H1 (cell line): ENCODE measurements at regions not wholly inside any gene's neighbourhood (a gene's known extent, or its start where the extent isn't known, plus 50 kb on each side); places are given as distances from the start of the nearest gene placed in this dataset.
A peak's percentile ranks its signal among the peaks of the same experiment; 100 is the strongest.

Source experiments
- CTCF ChIA-PET: fragments of 300-600 bp; sonication (Branson Sonifier 250); formaldehyde crosslinking; loops from one replicate; lab custom pipeline; 2021; ENCODE audit not compliant: partially characterized antibody; lab: Charles Lee
- POLR2A ChIA-PET: fragments of 300-600 bp; sonication (Branson Sonifier 250); formaldehyde crosslinking; loops from one replicate; lab custom pipeline; 2021; ENCODE audit warnings: inconsistent platforms; ENCODE audit not compliant: partially characterized antibody; lab: Charles Lee
- DNase-seq, 2 experiments: peaks; one replicate each; pipeline versions ENCODE4 v3.0.0 to v3.0.0-alpha.2; 2010 to 2022; ENCODE audit warnings: low spot score in 2 of 2, low read depth in 1 of 2, mixed read lengths in 1 of 2
- FAIRE-seq: peaks from 2 replicates; lab custom pipeline; 2011; peaks lifted over from hg19 to GRCh38; lab: Jason Lieb, UNC
- H2AFZ ChIP-seq: 2 replicates; pipeline ENCODE4 v1.8.1; 2012; ENCODE audit warnings: low read length, inconsistent platforms
- H2AK5ac ChIP-seq: 2 replicates; pipeline ENCODE4 v1.6.1; 2013; ENCODE audit warnings: low read depth, low read length
- H2BK120ac ChIP-seq: replicated peaks from 2 replicates; pipeline ENCODE3; 2013; ENCODE audit warnings: low read depth, low read length, inconsistent platforms
- H2BK12ac ChIP-seq: 2 replicates; pipeline ENCODE4 v1.6.1; 2013; ENCODE audit warnings: low read depth, low read length
- H2BK15ac ChIP-seq: 2 replicates; pipeline ENCODE4 v1.6.1; 2013; ENCODE audit warnings: low read length
- H2BK20ac ChIP-seq: 2 replicates; pipeline ENCODE4 v1.6.1; 2013; ENCODE audit warnings: low read length
- H2BK5ac ChIP-seq: 2 replicates; pipeline ENCODE4 v1.6.1; 2013; ENCODE audit warnings: low read depth, low read length
- H3K14ac ChIP-seq: 2 replicates; pipeline ENCODE4 v1.6.1; 2013; ENCODE audit warnings: inconsistent platforms; ENCODE audit not compliant: insufficient read length
- H3K18ac ChIP-seq: 2 replicates; pipeline ENCODE4 v1.6.1; 2013; ENCODE audit warnings: low read length; ENCODE audit errors: extremely low read depth
- H3K23ac ChIP-seq: 2 replicates; pipeline ENCODE4 v1.6.1; 2013; ENCODE audit warnings: inconsistent platforms; ENCODE audit not compliant: insufficient read length
- H3K23me2 ChIP-seq: 2 replicates; pipeline ENCODE4 v1.6.1; 2013; ENCODE audit warnings: low read depth, low read length
- H3K27ac ChIP-seq: 2 replicates; pipeline ENCODE4 v1.6.1; 2011; ENCODE audit warnings: low read depth, low read length, inconsistent platforms
- H3K27me3 ChIP-seq, 4 experiments: replicated peaks in 1 of 4; 1 replicate in 1 of 4; 2 replicates in 3 of 4; pipeline versions ENCODE4 v1.6.1 to v1.8.1; 2011 to 2013; ENCODE audit warnings: low read length in 3 of 4, mild to moderate bottlenecking in 3 of 4, inconsistent platforms in 2 of 4, mixed read lengths in 2 of 4, moderate library complexity in 1 of 4; ENCODE audit not compliant: control insufficient read depth in 3 of 4, insufficient read depth in 3 of 4; ENCODE audit errors: extremely low read depth in 1 of 4
- H3K36me3 ChIP-seq, 4 experiments: 2 replicates each; pipeline versions ENCODE4 v1.6.1 to v1.8.1; 2011 to 2013; ENCODE audit warnings: mild to moderate bottlenecking in 4 of 4, low read length in 3 of 4, moderate library complexity in 2 of 4, control low read depth in 1 of 4, inconsistent platforms in 1 of 4; ENCODE audit not compliant: insufficient read depth in 4 of 4, control insufficient read depth in 2 of 4
- H3K4ac ChIP-seq: replicated peaks from 2 replicates; pipeline ENCODE3; 2013; ENCODE audit warnings: low read length, low read depth, mixed read lengths, inconsistent platforms; ENCODE audit not compliant: insufficient read length
- H3K4me1 ChIP-seq, 4 experiments: replicated peaks in 1 of 4; 1 replicate in 1 of 4; 2 replicates in 3 of 4; pipeline versions ENCODE4 v1.6.1 to v1.8.1; 2011 to 2013; ENCODE audit warnings: low read length in 3 of 4, inconsistent platforms in 2 of 4, mixed read lengths in 1 of 4; ENCODE audit not compliant: insufficient read depth in 4 of 4, control insufficient read depth in 3 of 4
- H3K4me2 ChIP-seq, 2 experiments: 2 replicates each; pipeline versions ENCODE4 v1.6.1 to v1.8.1; 2011 to 2013; ENCODE audit warnings: low read depth in 2 of 2, low read length in 2 of 2, control low read depth in 1 of 2, inconsistent platforms in 1 of 2, mild to moderate bottlenecking in 1 of 2; ENCODE audit not compliant: insufficient read depth in 1 of 2
- H3K4me3 ChIP-seq, 4 experiments: fragments of 200-600, 300-600 bp in 1 of 4; sonication (generic), shearing (Covaris generic), sonication (Bioruptor Twin) in 1 of 4; 2 replicates each; pipeline versions ENCODE4 v1.5.1 to v1.8.1; 2011 to 2016; ENCODE audit warnings: low read length in 4 of 4, low read depth in 3 of 4, control low read depth in 2 of 4, inconsistent platforms in 2 of 4, mild to moderate bottlenecking in 2 of 4, mixed read lengths in 1 of 4, moderate library complexity in 1 of 4; ENCODE audit not compliant: insufficient read depth in 2 of 4; ENCODE audit errors: extremely low read depth in 1 of 4
- H3K56ac ChIP-seq: replicated peaks from 2 replicates; pipeline ENCODE3; 2013; ENCODE audit warnings: low read depth, mild to moderate bottlenecking, mixed read lengths, low read length, inconsistent platforms; ENCODE audit not compliant: insufficient read length
- H3K79me1 ChIP-seq: 2 replicates; pipeline ENCODE4 v1.6.1; 2013; ENCODE audit warnings: low read depth, low read length, control low read depth
- H3K79me2 ChIP-seq, 2 experiments: 2 replicates each; pipeline versions ENCODE4 v1.6.1 to v1.8.1; 2012 to 2013; ENCODE audit warnings: low read length in 2 of 2, mild to moderate bottlenecking in 2 of 2, inconsistent platforms in 1 of 2; ENCODE audit not compliant: insufficient read depth in 2 of 2, control insufficient read depth in 1 of 2
- H3K9ac ChIP-seq, 4 experiments: replicated peaks in 1 of 4; 1 replicate in 1 of 4; 2 replicates in 3 of 4; pipeline versions ENCODE4 v1.6.1 to v1.8.1; 2011 to 2013; ENCODE audit warnings: low read depth in 3 of 4, low read length in 3 of 4, control low read depth in 2 of 4, mild to moderate bottlenecking in 2 of 4, moderate library complexity in 2 of 4, inconsistent platforms in 1 of 4; ENCODE audit errors: extremely low read depth in 1 of 4
- H3K9me3 ChIP-seq, 2 experiments: 2 replicates each; pipeline versions ENCODE4 v1.6.1 to v1.8.1; 2012 to 2013; ENCODE audit warnings: mild to moderate bottlenecking in 2 of 2, moderate library complexity in 2 of 2, control low read depth in 1 of 2, inconsistent platforms in 1 of 2, low read depth in 1 of 2, low read length in 1 of 2, mixed read lengths in 1 of 2; ENCODE audit not compliant: insufficient read depth in 2 of 2
- H4K20me1 ChIP-seq, 2 experiments: replicated peaks in 1 of 2; 2 replicates each; pipeline versions ENCODE3 to v1.8.1; 2011 to 2013; ENCODE audit warnings: inconsistent platforms in 2 of 2, low read length in 2 of 2, mild to moderate bottlenecking in 1 of 2; ENCODE audit not compliant: insufficient read depth in 2 of 2, control insufficient read depth in 1 of 2
- H4K5ac ChIP-seq: 2 replicates; pipeline ENCODE4 v1.6.1; 2013; ENCODE audit warnings: low read length, low read depth, mixed read lengths, inconsistent platforms; ENCODE audit not compliant: insufficient read length
- H4K8ac ChIP-seq: 2 replicates; pipeline ENCODE4 v1.8.0; 2013; ENCODE audit warnings: mild to moderate bottlenecking, moderate library complexity, low read length, inconsistent platforms; ENCODE audit not compliant: insufficient read depth; ENCODE audit errors: extremely low read depth
- H4K91ac ChIP-seq: replicated peaks from 2 replicates; pipeline ENCODE3; 2013; ENCODE audit warnings: low read length, mixed read lengths, inconsistent platforms; ENCODE audit not compliant: insufficient read length
- CTCF ChIP-seq, 3 experiments: IDR thresholded peaks; 1 replicate in 2 of 3; 2 replicates in 1 of 3; pipeline versions ENCODE4 v1.5.1 to v1.6.1; 2011; ENCODE audit warnings: low read length in 3 of 3, mild to moderate bottlenecking in 3 of 3, inconsistent platforms in 2 of 3, low read depth in 1 of 3, moderate library complexity in 1 of 3; ENCODE audit not compliant: insufficient read depth in 1 of 3; ENCODE audit errors: control extremely low read depth in 1 of 3
- EGR1 ChIP-seq: IDR thresholded peaks from 2 replicates; pipeline ENCODE4 v1.6.1; 2011; ENCODE audit warnings: low read depth, low read length, borderline replicate concordance
- GTF2F1 ChIP-seq: IDR thresholded peaks from 2 replicates; pipeline ENCODE4 v1.6.1; 2012; ENCODE audit warnings: low read depth, low read length, improper control_type of control experiment, borderline replicate concordance
- JUND ChIP-seq: IDR thresholded peaks from 2 replicates; pipeline ENCODE4 v1.6.1; 2011; ENCODE audit warnings: mild to moderate bottlenecking, improper control_type of control experiment, low read length
- POU5F1 ChIP-seq: IDR thresholded peaks from 2 replicates; pipeline ENCODE4 v1.6.1; 2011; ENCODE audit warnings: low read depth, mild to moderate bottlenecking, low read length, moderate library complexity
- RAD21 ChIP-seq, 2 experiments: IDR thresholded peaks in 1 of 2; conservative IDR thresholded peaks in 1 of 2; 2 replicates each; pipeline ENCODE4 v1.6.1; 2011; ENCODE audit warnings: low read depth in 2 of 2, low read length in 2 of 2, improper control_type of control experiment in 1 of 2, inconsistent platforms in 1 of 2, mild to moderate bottlenecking in 1 of 2, moderate library complexity in 1 of 2
- RFX5 ChIP-seq: IDR thresholded peaks from 2 replicates; pipeline ENCODE4 v1.6.1; 2011; ENCODE audit warnings: low read depth, low read length, improper control_type of control experiment, borderline replicate concordance
- SIX5 ChIP-seq: IDR thresholded peaks from 2 replicates; pipeline ENCODE4 v1.6.1; 2011; ENCODE audit warnings: mild to moderate bottlenecking, low read depth, low read length
- WGBS, 2 experiments: shearing (Covaris generic) in 1 of 2; methylation state at CpG; one replicate each; pipeline versions ENCODE4 v1.1.6 to v1.1.7; 2013 to 2015; ENCODE audit warnings: low lambda C conversion rate in 2 of 2, mixed read lengths in 2 of 2, inconsistent platforms in 1 of 2, low coverage in 1 of 2, missing lambda C conversion rate in 1 of 2; ENCODE audit not compliant: insufficient replicate concordance in 2 of 2, insufficient coverage in 1 of 2, insufficient read length in 1 of 2; ENCODE audit errors: extremely low coverage in 1 of 2, missing lambda C conversion rate in 1 of 2; 5-methylcytosine and 5-hydroxymethylcytosine counted together

GRCh38 chr2:181190711-181191110, 210.3 kb downstream of the UBE2E3 start:
- Histone ChIP-seq H3K9me3 (no peaks in the 10 kb centered on the region), H3K14ac (no peak overlapping the region), H2BK12ac (no peak overlapping the region), H3K23ac (no peak overlapping the region), H4K5ac (no peak overlapping the region), H3K56ac (no peak overlapping the region), H4K20me1 (no peaks in the 10 kb centered on the region), H2AFZ (peak overlapping the region; percentile 74; the same call in 1 of the 2 replicates), H2BK5ac (no peak overlapping the region), H3K18ac (no peak overlapping the region), H3K4me3 (no peak overlapping the region), H3K4me2 (no peak overlapping the region), H4K91ac (no peak overlapping the region), H3K36me3 (no peaks in the 10 kb centered on the region), H3K79me2 (no peaks in the 10 kb centered on the region), H3K23me2 (no peaks in the 10 kb centered on the region), H3K4me1 (no peaks in the 10 kb centered on the region), H4K8ac (no peak overlapping the region), H3K79me1 (no peaks in the 10 kb centered on the region), H3K4ac (no peak overlapping the region), H3K27me3 (no peaks in the 10 kb centered on the region), H2BK20ac (no peak overlapping the region), H3K9ac (no peak overlapping the region), H3K27ac (no peak overlapping the region), H2AK5ac (no peak overlapping the region), H2BK120ac (no peak overlapping the region), H2BK15ac (no peak overlapping the region)
- POLR2A ChIA-PET, result no interaction called here
- FAIRE-seq, result no peak
- CTCF ChIA-PET, result interaction anchor here (1.3 to 8.1 kb wide), 2 partner anchors 12 to 44 kb away, joined by 4 to 48 read pairs; no protein-coding TSS in a partner anchor
- DNase-seq, result no peak
- TF ChIP-seq JUND (no peak), RFX5 (no peak), POU5F1 (no peak), SIX5 (no peak), EGR1 (no peak), GTF2F1 (no peak), RAD21 (IDR thresholded peaks at IDR 0.05 in 1 of 2, conservative IDR thresholded peaks at IDR 0.05 in 1 of 2; ENCODE audit: low read depth in 2 of 2, low read length in 2 of 2) (no peak), CTCF (IDR thresholded peaks at IDR 0.05; ENCODE audit: control extremely low read depth in 1 of 3, insufficient read depth in 1 of 3, low read depth in 1 of 3, low read length in 3 of 3) (no peak)
- 79% methylated on average over 1 of the region's 1 CpG; no CpG with 5 or more reads in 1 of the 2 experiments for WGBS, 2 experiments
